A204.1 (cell line): ENCODE measurements at regions not wholly inside any gene's neighbourhood (a gene's known extent, or its start where the extent isn't known, plus 50 kb on each side); places are given as distances from the start of the nearest gene placed in this dataset.
"Not testable (repeated sequence)": the region's sequence is repeated elsewhere in the genome, so short reads cannot be mapped to it uniquely, and the experiment has no call there.

Experiments used
- FAIRE-seq: peaks from 2 replicates; lab custom pipeline; 2012; peaks lifted over from hg19 to GRCh38; lab: Jason Lieb, UNC

DNA sequence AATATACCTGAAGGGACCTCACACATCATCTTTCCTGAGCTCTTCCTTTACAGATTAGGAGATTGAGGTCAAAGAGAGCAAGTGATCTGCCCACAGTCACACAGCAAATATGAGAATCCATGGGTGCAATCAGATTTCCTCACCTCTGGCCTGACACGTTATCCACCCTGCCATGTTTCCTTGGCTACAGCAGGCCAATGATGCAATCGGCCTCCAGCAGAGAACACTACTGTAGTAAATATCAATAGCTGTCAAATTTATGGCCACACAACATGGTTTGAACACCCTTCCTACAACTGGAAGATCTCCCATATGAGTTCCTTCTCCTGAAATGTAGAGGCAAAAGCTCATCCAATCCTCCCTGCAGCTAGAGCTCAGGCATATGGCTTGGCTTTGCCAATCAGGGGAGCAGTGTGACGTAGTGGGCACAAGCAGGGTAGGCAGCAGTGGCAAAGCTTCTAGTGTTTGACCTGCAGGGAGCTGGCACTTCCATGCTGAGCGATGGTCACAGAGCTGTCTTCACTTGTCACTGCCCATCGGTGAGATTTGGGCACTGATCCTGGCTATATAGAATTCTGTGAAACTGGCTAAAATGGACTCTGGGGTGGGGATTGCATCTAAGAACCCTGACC lies 271.3 kb downstream of the TJP1 start:
- FAIRE-seq, result no peak

GRCh38 chr15:29548006-29548405 lies 274.3 kb downstream of the TJP1 start:
- no peak for FAIRE-seq

GRCh38 chr15:29544513-29545128 lies 275.0 kb upstream of the NSMCE3 start:
- FAIRE-seq, result no peak

DNA sequence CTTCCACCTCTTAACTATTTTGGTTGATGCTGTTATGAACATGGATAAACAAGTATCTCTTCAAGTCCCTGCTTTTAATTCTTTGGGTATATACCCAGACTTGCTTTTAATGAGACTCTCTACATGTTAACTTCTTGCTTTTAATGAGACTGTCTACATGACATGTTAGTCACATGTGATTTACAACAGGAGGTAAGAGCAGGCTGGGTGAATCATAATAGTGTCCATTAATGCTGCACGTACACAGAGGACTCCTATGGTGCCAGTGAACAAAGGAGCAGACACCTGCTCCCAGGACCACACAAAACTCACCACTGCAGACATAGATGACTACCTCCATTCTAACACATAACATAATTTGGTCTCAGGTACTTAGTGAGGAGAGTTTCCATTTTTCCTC lies 273.4 kb upstream of the NSMCE3 start:
- no peak for FAIRE-seq

GRCh38 chr15:29541309-29541708 lies 271.7 kb upstream of the NSMCE3 start:
- FAIRE-seq, result no peak

DNA sequence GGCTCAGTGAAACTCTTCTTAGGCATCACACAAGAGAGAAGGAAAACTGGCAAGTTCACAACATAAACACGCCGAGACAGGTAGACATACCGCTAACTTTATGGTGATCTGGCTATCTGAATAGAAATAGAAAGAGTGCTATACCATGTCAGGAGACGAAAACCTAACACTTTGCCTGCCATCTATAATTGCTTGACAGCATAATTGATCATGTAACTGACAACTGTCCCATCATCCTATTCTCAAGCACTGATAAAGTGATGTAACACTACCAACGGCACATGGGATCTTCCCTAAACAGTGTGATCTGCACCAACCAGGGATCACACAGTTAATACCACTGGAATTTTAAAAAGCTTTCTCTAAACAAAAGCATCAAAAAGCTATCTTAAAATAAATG lies 270.9 kb upstream of the NSMCE3 start:
- no peak for FAIRE-seq

DNA sequence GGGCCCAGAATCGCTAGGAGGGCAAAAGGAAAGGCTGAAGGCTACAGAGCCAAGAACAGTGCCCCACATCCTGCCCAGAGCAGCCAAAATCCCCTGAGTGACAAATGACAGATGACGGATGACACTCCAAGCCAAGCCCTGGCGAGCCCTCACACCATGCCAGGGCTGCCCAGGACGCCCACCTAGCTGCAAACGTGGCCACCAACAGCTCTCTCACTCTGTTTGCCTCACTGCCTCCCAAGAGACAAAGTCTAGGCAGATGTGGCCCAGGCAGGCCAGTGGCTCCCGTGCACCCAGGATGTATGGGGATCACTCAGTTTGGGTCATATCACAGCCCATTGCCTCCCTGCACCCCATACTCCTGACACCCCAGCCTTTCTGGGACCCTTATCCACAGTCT lies 270.1 kb upstream of the NSMCE3 start:
- FAIRE-seq, result no peak

GRCh38 chr15:29538044-29538443 lies 268.4 kb upstream of the NSMCE3 start:
- no peak for FAIRE-seq

GRCh38 chr15:29535952-29536351 lies 266.3 kb upstream of the NSMCE3 start:
- FAIRE-seq, result no peak

DNA sequence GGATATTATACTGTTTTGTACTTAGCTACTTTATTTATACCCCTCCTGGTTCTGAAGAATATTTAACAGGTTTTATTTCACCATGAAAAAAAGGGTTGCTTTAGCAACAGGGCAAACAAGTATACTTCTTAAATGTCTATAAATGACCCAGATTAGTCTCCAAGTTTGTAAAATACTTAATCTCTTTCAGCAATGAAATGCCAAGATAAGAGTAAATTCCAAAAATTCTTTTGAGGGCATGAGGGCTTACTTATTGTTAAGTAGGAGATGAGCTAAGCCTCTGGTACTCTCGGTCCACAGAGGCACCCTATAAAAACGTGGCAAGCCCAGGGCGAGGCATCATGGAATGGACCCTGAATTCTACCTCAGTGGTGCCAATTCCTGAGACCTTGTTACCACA lies 264.8 kb upstream of the NSMCE3 start:
- FAIRE-seq, result no peak

DNA sequence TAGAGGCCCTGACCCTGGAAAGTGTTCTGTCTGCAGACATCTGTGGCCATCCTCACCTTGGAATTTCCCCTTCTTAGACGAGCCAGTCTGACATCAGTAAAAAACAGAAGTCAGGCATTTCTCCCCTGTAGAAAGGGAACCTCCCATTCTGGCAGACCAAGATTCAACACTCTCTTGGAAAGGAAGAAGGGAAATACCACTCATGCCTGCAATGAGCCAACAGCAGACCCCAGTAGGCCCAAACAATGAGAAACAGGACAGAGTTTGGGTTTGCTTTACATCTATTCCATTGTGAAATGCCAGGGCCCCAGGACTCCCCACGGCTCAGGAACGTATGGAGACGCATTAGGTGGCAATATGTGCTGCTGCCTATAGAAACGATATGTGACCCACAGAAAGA lies 264.0 kb upstream of the NSMCE3 start:
- no peak for FAIRE-seq

- FAIRE-seq, result no peak
Measured at GRCh38 chr15:29532296-29532695, 262.7 kb upstream of the NSMCE3 start.

- FAIRE-seq, result no peak
Measured at GRCh38 chr15:29530966-29531365, 261.3 kb upstream of the NSMCE3 start.

- no peak for FAIRE-seq
Measured at GRCh38 chr15:29529043-29529442, 259.4 kb upstream of the NSMCE3 start.

- no peak for FAIRE-seq
Measured at GRCh38 chr15:29528276-29528675, 258.7 kb upstream of the NSMCE3 start.

DNA sequence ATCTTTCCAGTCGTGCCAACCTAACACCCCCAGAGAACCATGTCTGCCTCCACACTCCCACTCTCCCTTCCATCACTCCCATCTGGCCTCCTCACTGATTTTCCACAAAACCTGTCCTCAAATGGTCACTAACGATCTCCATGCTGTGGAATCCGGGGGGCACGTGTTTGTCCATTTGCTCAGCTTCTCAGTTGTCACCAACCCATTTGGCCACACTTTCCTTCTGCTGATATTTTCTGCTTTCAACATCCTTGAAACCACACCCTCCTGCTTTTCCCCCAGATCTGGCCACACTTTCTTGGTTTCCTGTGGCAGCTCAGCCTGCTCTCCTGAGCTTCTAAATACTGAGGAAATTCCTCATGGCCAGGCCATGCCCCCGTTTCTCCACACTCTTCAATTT lies 257.2 kb upstream of the NSMCE3 start:
- no peak for FAIRE-seq

- no peak for FAIRE-seq
Measured at GRCh38 chr15:29522373-29523276, 253.0 kb upstream of the NSMCE3 start.

DNA sequence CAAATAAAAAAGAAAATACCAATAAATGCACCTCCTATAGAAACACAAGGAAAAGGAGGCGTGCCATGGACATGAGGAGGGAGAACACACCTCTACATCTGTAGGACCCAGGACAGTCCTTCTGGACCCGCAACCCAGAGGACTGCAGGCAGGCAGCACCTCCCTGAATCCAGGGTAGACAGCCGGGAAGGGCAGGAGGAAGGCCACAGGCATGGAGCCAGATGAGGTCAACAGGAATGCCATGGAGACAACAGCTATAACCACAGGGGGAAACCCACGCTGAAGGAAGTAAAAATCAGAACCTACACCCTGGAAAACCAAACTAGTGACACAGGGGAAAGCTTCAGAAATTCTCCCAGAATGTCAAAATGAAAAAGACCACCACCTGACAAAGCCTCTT lies 248.8 kb upstream of the NSMCE3 start:
- no peak for FAIRE-seq

DNA sequence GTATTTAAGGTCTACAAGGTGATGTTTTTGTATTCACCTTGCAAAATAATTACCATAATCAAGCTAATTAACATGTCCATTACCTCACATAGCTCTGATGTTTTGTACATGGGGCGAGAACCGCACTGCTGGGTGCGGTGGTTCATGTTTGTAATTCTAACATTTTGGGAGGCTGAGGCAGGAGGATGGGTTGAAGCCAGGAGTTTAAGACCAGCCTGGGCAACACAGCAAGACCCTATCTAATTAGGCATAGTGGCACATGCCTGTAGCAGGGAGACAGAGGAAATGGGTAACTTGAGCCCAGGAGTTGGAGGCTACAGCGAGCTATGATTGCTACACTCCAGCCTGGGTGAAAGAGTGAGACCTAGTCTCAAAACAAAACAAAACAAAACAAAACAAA lies 248.2 kb upstream of the NSMCE3 start:
- no peak for FAIRE-seq

- no peak for FAIRE-seq
Measured at GRCh38 chr15:29516929-29517328, 247.3 kb upstream of the NSMCE3 start.

DNA sequence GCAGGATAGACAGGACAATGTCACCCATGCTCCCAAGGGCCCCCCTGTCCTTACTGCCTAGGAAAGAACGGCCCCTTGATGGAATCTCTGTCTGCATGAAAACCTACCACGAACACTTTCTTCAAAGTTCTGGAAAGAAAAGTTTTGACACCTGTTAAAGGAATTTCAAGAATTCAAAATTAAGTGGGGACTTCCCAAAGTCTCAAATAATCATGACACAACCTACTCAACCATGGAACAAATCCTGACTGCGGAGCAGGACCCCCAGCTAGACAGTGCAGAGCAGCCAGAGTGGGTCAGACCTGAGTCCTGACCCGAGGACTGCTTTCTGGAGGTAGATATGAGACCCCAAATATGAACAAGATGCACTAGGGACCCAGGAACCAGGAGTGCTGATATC lies 245.3 kb upstream of the NSMCE3 start:
- FAIRE-seq, result no peak

DNA sequence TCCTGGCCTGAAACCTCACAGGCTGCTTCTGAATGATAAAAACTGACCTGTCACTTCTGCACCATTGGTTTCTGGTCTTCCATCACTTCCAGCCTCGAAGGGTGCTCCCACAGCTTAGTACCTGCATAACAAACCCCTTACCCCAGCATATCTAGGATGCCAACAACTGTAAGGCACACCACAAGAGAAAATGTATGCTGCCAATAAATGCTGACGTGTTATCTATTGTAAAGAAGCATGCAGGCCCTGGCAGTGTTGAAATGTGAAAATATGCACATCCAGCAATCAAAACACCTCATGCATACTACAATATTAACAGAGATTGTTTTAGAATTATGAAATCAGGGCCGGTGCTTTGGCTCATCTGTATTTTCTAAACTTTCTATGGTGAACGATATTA lies 242.0 kb upstream of the NSMCE3 start:
- FAIRE-seq, result no peak

GRCh38 chr15:29505535-29505934 lies 235.9 kb upstream of the NSMCE3 start:
- not testable (repeated sequence) for FAIRE-seq
